ENCODE measurements at regions not wholly inside any gene's neighbourhood (a gene's known extent, or its start where the extent isn't known, plus 50 kb on each side); places are given as distances from the start of the nearest gene placed in this dataset.

DNA sequence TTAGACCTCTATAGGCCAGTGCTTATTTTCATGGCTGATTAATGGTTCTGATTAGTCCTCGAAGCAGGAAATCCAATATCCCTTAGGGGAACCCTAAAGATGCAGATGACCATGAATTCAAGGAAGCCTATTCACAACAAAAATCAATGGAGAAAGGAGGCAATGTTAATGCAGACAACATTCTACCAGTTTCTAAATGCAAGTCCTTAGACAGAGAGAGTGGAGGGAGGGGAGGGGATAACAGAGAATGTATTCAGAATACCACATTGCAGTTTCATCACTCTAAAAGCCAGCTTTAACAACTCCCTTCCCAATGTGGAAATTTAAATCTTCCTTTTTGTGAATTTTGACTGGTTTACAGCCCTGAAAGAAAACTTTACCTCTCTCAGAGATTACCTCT is 87.1 kb upstream of the POU3F2 start:
- Histone ChIP-seq H3K4me3 (replicated peaks; ENCODE audit: insufficient read depth, low read length) (no peak overlapping the region), H3K27ac (replicated peaks) (no peak overlapping the region), H3K27me3 (ENCODE audit: insufficient read depth, poor library complexity, severe bottlenecking) (no peaks in the 10 kb centered on the region)
- DNase-seq (ENCODE audit: low read depth in 1 of 2, low spot score in 1 of 2) = no peak
- TF ChIP-seq, protein P1, sequence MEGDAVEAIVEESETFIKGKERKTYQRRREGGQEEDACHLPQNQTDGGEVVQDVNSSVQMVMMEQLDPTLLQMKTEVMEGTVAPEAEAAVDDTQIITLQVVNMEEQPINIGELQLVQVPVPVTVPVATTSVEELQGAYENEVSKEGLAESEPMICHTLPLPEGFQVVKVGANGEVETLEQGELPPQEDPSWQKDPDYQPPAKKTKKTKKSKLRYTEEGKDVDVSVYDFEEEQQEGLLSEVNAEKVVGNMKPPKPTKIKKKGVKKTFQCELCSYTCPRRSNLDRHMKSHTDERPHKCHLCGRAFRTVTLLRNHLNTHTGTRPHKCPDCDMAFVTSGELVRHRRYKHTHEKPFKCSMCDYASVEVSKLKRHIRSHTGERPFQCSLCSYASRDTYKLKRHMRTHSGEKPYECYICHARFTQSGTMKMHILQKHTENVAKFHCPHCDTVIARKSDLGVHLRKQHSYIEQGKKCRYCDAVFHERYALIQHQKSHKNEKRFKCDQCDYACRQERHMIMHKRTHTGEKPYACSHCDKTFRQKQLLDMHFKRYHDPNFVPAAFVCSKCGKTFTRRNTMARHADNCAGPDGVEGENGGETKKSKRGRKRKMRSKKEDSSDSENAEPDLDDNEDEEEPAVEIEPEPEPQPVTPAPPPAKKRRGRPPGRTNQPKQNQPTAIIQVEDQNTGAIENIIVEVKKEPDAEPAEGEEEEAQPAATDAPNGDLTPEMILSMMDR (IDR thresholded peaks at IDR 0.05; ENCODE audit: insufficient read depth, low read length) = no peak
- TF ChIP-seq, protein P2, sequence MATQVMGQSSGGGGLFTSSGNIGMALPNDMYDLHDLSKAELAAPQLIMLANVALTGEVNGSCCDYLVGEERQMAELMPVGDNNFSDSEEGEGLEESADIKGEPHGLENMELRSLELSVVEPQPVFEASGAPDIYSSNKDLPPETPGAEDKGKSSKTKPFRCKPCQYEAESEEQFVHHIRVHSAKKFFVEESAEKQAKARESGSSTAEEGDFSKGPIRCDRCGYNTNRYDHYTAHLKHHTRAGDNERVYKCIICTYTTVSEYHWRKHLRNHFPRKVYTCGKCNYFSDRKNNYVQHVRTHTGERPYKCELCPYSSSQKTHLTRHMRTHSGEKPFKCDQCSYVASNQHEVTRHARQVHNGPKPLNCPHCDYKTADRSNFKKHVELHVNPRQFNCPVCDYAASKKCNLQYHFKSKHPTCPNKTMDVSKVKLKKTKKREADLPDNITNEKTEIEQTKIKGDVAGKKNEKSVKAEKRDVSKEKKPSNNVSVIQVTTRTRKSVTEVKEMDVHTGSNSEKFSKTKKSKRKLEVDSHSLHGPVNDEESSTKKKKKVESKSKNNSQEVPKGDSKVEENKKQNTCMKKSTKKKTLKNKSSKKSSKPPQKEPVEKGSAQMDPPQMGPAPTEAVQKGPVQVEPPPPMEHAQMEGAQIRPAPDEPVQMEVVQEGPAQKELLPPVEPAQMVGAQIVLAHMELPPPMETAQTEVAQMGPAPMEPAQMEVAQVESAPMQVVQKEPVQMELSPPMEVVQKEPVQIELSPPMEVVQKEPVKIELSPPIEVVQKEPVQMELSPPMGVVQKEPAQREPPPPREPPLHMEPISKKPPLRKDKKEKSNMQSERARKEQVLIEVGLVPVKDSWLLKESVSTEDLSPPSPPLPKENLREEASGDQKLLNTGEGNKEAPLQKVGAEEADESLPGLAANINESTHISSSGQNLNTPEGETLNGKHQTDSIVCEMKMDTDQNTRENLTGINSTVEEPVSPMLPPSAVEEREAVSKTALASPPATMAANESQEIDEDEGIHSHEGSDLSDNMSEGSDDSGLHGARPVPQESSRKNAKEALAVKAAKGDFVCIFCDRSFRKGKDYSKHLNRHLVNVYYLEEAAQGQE (IDR thresholded peaks at IDR 0.05; ENCODE audit: insufficient replicate concordance, low read depth) = no peak
- TF ChIP-seq SPI1 (IDR thresholded peaks at IDR 0.05; ENCODE audit: borderline replicate concordance, low read depth) = no peak
- no peak for TF ChIP-seq GABPA (IDR thresholded peaks at IDR 0.05; ENCODE audit: low read depth)
- no peak for TF ChIP-seq POLR2AphosphoS5 (IDR thresholded peaks at IDR 0.05; ENCODE audit: low read depth)

DNA sequence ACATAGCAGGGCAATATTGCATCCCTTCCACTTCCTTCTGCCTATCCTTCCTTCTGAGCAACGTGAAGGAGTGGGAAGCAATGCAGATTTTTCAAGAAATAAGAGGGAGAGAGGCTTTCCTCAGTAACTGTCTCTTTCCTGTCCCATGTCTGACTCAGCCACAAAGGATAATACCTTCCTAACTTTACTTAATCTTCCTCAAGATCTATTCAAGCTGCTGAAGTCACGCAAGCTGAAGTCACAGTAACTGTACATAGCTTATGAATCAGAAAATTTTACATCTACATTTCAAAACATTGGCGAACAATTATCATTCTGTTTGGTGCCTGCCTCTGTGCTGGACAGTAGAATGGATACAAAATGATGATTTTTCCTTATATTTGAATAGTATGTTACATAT is 86.4 kb upstream of the POU3F2 start:
- no peaks in the 10 kb centered on the region for H3K27me3 ChIP-seq (ENCODE audit: insufficient read depth, poor library complexity, severe bottlenecking)
- TF ChIP-seq, protein P2 (IDR thresholded peaks at IDR 0.05; ENCODE audit: insufficient replicate concordance, low read depth) = no peak
- TF ChIP-seq POLR2AphosphoS5 (IDR thresholded peaks at IDR 0.05; ENCODE audit: low read depth) (no peak), GABPA (IDR thresholded peaks at IDR 0.05; ENCODE audit: low read depth) (no peak), SPI1 (IDR thresholded peaks at IDR 0.05; ENCODE audit: borderline replicate concordance, low read depth) (no peak)
- TF ChIP-seq, protein P1 (IDR thresholded peaks at IDR 0.05; ENCODE audit: insufficient read depth, low read length) = no peak

DNA sequence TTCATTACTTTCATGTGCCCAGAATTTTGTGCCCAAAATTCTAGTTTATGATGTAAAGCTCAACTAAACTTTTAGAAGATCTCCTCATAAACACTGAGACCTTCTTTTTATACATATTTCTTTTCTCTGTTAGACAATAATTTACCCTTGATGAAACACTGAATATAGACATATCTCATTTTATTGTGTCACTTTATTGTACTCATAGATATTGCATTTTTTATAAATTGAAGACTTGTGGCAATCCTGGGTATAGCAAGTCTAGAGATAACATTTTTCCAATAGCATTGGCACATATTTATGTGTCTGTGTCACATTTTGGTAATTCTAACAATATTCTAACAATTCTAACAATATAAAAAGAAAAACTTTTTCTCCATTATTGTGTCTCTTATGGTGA is 74.9 kb upstream of the POU3F2 start:
- Histone ChIP-seq H3K27me3 (ENCODE audit: insufficient read depth, poor library complexity, severe bottlenecking) (no peaks in the 10 kb centered on the region), H3K27ac (replicated peaks) (no peak overlapping the region), H3K4me3 (replicated peaks; ENCODE audit: insufficient read depth, low read length) (no peak overlapping the region)
- no peak for TF ChIP-seq POLR2AphosphoS5 (IDR thresholded peaks at IDR 0.05; ENCODE audit: low read depth)
- TF ChIP-seq, protein P2 (IDR thresholded peaks at IDR 0.05; ENCODE audit: insufficient replicate concordance, low read depth) = no peak
- TF ChIP-seq, protein P1 (IDR thresholded peaks at IDR 0.05; ENCODE audit: insufficient read depth, low read length) = no peak
- no peak for TF ChIP-seq GABPA (IDR thresholded peaks at IDR 0.05; ENCODE audit: low read depth)
- TF ChIP-seq SPI1 (IDR thresholded peaks at IDR 0.05; ENCODE audit: borderline replicate concordance, low read depth) = no peak
- no peak for DNase-seq (ENCODE audit: low read depth in 1 of 2, low spot score in 1 of 2)

More for the DNA sequence above, 86.4 kb upstream of the POU3F2 start:
- Histone ChIP-seq H3K4me3 (replicated peaks; ENCODE audit: insufficient read depth, low read length) (no peak overlapping the region), H3K27ac (replicated peaks) (no peak overlapping the region)
- DNase-seq (ENCODE audit: low read depth in 1 of 2, low spot score in 1 of 2) = no peak

Measured in HL-60 (cell line).